ENCODE measurements at regions not wholly inside any gene's neighbourhood (a gene's known extent, or its start where the extent isn't known, plus 50 kb on each side); places are given as distances from the start of the nearest gene placed in this dataset.

GRCh38 chr12:29858270-29858786 lies 74.6 kb upstream of the TMTC1 start:
- TF ChIP-seq CTCF (optimal IDR thresholded peaks at IDR 0.05 in 1 of 3, IDR thresholded peaks at IDR 0.05 in 1 of 3, conservative IDR thresholded peaks at IDR 0.05 in 1 of 3; ENCODE audit: extremely low read depth in 1 of 3, insufficient read depth in 2 of 3, low read length in 3 of 3) (no peak), EZH2 (IDR thresholded peaks at IDR 0.05; ENCODE audit: low read length) (no peak)

Measured in keratinocyte (primary cell).